HepG2 (cell line): ENCODE measurements at regions not wholly inside any gene's neighbourhood (a gene's known extent, or its start where the extent isn't known, plus 50 kb on each side); places are given as distances from the start of the nearest gene placed in this dataset.

Experiments
- DMTF1 ChIP-seq: sonication (generic); formaldehyde crosslinking; IDR thresholded peaks from 2 replicates; pipeline ENCODE4 v1.4.0; 2020; ENCODE audit warnings: mild to moderate bottlenecking, missing genetic modification reagents
- KLF9 ChIP-seq: IDR thresholded peaks from 2 replicates; pipeline ENCODE4 v1.6.1; 2016; ENCODE audit warnings: low read depth
- MAFK ChIP-seq, 2 experiments: IDR thresholded peaks in 1 of 2; conservative IDR thresholded peaks in 1 of 2; 2 replicates each; pipeline ENCODE4 v1.6.1; 2011; ENCODE audit warnings: improper control_type of control experiment in 2 of 2, low read length in 2 of 2
- RXRA ChIP-seq: sonication (generic); formaldehyde crosslinking; IDR thresholded peaks from 2 replicates; pipeline ENCODE4 v1.5.1; 2020; ENCODE audit warnings: missing genetic modification reagents
- SMC3 ChIP-seq: IDR thresholded peaks from 2 replicates; pipeline ENCODE4 v1.6.1; 2011; ENCODE audit warnings: low read length, improper control_type of control experiment
- SYNCRIP ChIP-seq: fragments of 200-400 bp; formaldehyde crosslinking; IDR thresholded peaks from 2 replicates; pipeline ENCODE4 v1.6.1; 2018; ENCODE audit warnings: mild to moderate bottlenecking, low read depth, low read length; ENCODE audit not compliant: insufficient read depth
- ZNF577 ChIP-seq: sonication (generic); formaldehyde crosslinking; IDR thresholded peaks from 2 replicates; pipeline ENCODE4 v1.4.0; 2020; ENCODE audit warnings: mild to moderate bottlenecking, low read depth, missing genetic modification reagents, borderline replicate concordance
- ZNF747 ChIP-seq: sonication (generic); formaldehyde crosslinking; IDR thresholded peaks from 2 replicates; pipeline ENCODE4 v1.8.1; 2023; ENCODE audit warnings: missing genetic modification reagents, mild to moderate bottlenecking, borderline replicate concordance

GRCh38 chr12:46049665-46050064 lies 59.3 kb upstream of the SCAF11 start:
- TF ChIP-seq SYNCRIP (no peak), SMC3 (no peak), ZNF577 (CRISPR knock-in tag) (no peak), KLF9 (CRISPR knock-in tag) (no peak), ZNF747 (CRISPR knock-in tag) (no peak), MAFK (conservative IDR thresholded peaks at IDR 0.05 in 1 of 2, IDR thresholded peaks at IDR 0.05 in 1 of 2; ENCODE audit: low read length in 2 of 2) (no peak), RXRA (CRISPR knock-in tag) (no peak), DMTF1 (CRISPR knock-in tag) (no peak)
